ENCODE measurements at regions not wholly inside any gene's neighbourhood (a gene's known extent, or its start where the extent isn't known, plus 50 kb on each side); places are given as distances from the start of the nearest gene placed in this dataset.

- TF ChIP-seq CTCF (conservative IDR thresholded peaks at IDR 0.05; ENCODE audit: low read length) (no peak), EZH2phosphoT487 (IDR thresholded peaks at IDR 0.05; ENCODE audit: borderline replicate concordance, low read depth, low read length) (no peak)
These were observed 1078.3 kb downstream of the FAM181B start for GRCh38 chr11:81655351-81655750.
